ENCODE measurements at regions not wholly inside any gene's neighbourhood (a gene's known extent, or its start where the extent isn't known, plus 50 kb on each side); places are given as distances from the start of the nearest gene placed in this dataset.

DNA sequence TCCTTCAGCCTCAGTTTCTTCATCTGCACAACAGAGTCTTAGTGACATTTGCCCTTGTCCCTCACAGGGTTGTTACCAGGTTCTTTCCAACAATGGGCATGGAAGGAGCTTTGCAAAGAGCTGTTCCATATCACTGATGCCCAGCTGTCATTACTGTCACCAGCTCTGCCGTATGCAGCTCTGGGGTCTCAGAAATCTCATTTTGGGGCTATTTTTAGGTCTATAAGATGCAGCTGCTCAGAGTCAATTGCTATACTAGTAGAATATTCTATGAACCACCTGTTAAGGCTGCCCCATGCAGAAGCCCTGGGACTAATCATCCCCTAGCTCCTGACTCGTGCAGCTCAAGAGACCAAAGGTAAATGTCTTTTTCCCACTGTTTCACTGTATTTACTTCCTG is 105.1 kb upstream of the TNPO1 start:
- Histone ChIP-seq H4K20me1 (ENCODE audit: insufficient read depth) (no peaks in the 10 kb centered on the region), H3K4me2 (no peak overlapping the region)

GRCh38 chr5:72709341-72709740 is 107.1 kb upstream of the TNPO1 start:
- Histone ChIP-seq H3K36me3 (ENCODE audit: insufficient read depth) (no peaks in the 10 kb centered on the region), H3K4me3 (IDR thresholded peaks at IDR 0.05; ENCODE audit: insufficient read depth, low read depth, low read length) (no peak overlapping the region), H3K4me2 (no peak overlapping the region), H2AFZ (ENCODE audit: low read depth) (no peak overlapping the region), H3K9ac (no peak overlapping the region), H4K20me1 (ENCODE audit: insufficient read depth) (no peaks in the 10 kb centered on the region), H3K27ac (no peak overlapping the region), H3K79me2 (ENCODE audit: insufficient read depth, low read depth) (no peaks in the 10 kb centered on the region), H3K27me3 (ENCODE audit: insufficient read depth, low read depth) (no peaks in the 10 kb centered on the region), H3K4me1 (ENCODE audit: low read depth, poor library complexity, severe bottlenecking) (no peaks in the 10 kb centered on the region)
- no peak for TF ChIP-seq CTCF (conservative IDR thresholded peaks at IDR 0.05; ENCODE audit: low read depth, low read length)

More for the DNA sequence above, 105.1 kb upstream of the TNPO1 start:
- Histone ChIP-seq H3K79me2 (ENCODE audit: insufficient read depth, low read depth) (no peaks in the 10 kb centered on the region), H3K36me3 (ENCODE audit: insufficient read depth) (no peaks in the 10 kb centered on the region), H3K9ac (no peak overlapping the region), H3K4me3 (IDR thresholded peaks at IDR 0.05; ENCODE audit: insufficient read depth, low read depth, low read length) (no peak overlapping the region), H3K27ac (no peak overlapping the region), H3K27me3 (ENCODE audit: insufficient read depth, low read depth) (no peaks in the 10 kb centered on the region), H3K4me1 (ENCODE audit: low read depth, poor library complexity, severe bottlenecking) (no peaks in the 10 kb centered on the region), H2AFZ (ENCODE audit: low read depth) (no peak overlapping the region)
- no peak for TF ChIP-seq CTCF (conservative IDR thresholded peaks at IDR 0.05; ENCODE audit: low read depth, low read length)

DNA sequence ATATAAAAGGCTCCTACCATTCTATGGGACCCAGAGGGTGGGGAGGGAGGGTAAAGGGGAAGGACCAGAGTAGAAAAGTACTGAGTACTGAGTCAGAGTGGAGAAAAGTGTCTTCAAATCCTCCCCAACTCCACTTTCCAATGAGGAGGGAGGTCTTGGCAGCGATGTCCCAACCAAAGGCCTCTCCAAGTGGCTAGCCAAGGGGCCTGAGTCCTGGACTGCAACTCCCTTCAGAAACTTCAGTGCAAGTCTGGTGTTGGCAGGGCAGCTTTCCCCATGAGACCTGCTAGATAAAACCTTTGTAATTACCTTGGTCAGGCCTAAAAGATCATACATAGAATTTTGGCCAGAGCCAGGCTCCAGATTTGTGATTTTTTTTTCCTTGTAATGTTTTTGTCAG is 111.3 kb upstream of the TNPO1 start:
- no peak overlapping the region for H3K4me2 ChIP-seq
- no peaks in the 10 kb centered on the region for H3K36me3 ChIP-seq (ENCODE audit: insufficient read depth)
- H3K4me1 ChIP-seq (ENCODE audit: low read depth, poor library complexity, severe bottlenecking), result no peaks in the 10 kb centered on the region
- no peak overlapping the region for H3K4me3 ChIP-seq (IDR thresholded peaks at IDR 0.05; ENCODE audit: insufficient read depth, low read depth, low read length)
- no peak overlapping the region for H3K9ac ChIP-seq
- TF ChIP-seq CTCF (conservative IDR thresholded peaks at IDR 0.05; ENCODE audit: low read depth, low read length), result no peak
- H3K79me2 ChIP-seq (ENCODE audit: insufficient read depth, low read depth), result no peaks in the 10 kb centered on the region
- H4K20me1 ChIP-seq (ENCODE audit: insufficient read depth), result no peaks in the 10 kb centered on the region
- H3K27me3 ChIP-seq (ENCODE audit: insufficient read depth, low read depth), result no peaks in the 10 kb centered on the region
- no peak overlapping the region for H3K27ac ChIP-seq
- H2AFZ ChIP-seq (ENCODE audit: low read depth), result no peak overlapping the region

DNA sequence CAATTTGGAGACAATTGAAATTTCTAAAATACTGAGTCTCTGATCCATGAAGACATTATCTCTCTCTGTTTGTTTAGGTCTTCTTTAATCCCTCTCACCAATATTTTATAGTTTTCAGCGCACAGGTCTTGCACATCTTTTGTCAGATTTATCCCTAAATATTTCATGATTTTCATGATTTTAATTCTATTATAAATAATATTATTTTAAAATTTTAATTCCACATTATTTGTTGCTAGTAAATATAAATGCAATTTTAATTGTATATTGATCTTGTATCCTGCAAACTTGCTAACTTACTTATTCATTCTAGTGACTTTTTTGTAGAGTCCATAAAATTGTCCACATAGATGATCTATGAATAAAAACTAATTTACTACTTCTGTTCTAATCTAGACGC is 112.6 kb upstream of the TNPO1 start:
- H3K4me2 ChIP-seq, result no peak overlapping the region
- H3K4me1 ChIP-seq (ENCODE audit: low read depth, poor library complexity, severe bottlenecking), result no peaks in the 10 kb centered on the region
- H2AFZ ChIP-seq (ENCODE audit: low read depth), result no peak overlapping the region
- H3K9ac ChIP-seq, result no peak overlapping the region
- no peaks in the 10 kb centered on the region for H3K27me3 ChIP-seq (ENCODE audit: insufficient read depth, low read depth)
- no peak for TF ChIP-seq CTCF (conservative IDR thresholded peaks at IDR 0.05; ENCODE audit: low read depth, low read length)
- H3K27ac ChIP-seq, result no peak overlapping the region
- no peak overlapping the region for H3K4me3 ChIP-seq (IDR thresholded peaks at IDR 0.05; ENCODE audit: insufficient read depth, low read depth, low read length)
- H4K20me1 ChIP-seq (ENCODE audit: insufficient read depth), result no peaks in the 10 kb centered on the region
- no peaks in the 10 kb centered on the region for H3K36me3 ChIP-seq (ENCODE audit: insufficient read depth)
- H3K79me2 ChIP-seq (ENCODE audit: insufficient read depth, low read depth), result no peaks in the 10 kb centered on the region
